Caco-2 (cell line): ENCODE measurements at regions not wholly inside any gene's neighbourhood (a gene's known extent, or its start where the extent isn't known, plus 50 kb on each side); places are given as distances from the start of the nearest gene placed in this dataset.

ENCODE experiments used
- BruUV-seq: library from RNA; stranded (reverse); fragments of 400-500 nt; replicated peaks from 2 replicates; lab custom pipeline; 2021; lab: Mats Ljungman, UMichigan
- CTCF ChIA-PET: fragments of 300-600 bp; sonication (Branson Sonifier 250); formaldehyde crosslinking; loops from one replicate; lab custom pipeline; 2022; ENCODE audit warnings: antibody characterized with exemption; lab: Charles Lee
- POLR2A ChIA-PET: fragments of 300-600 bp; sonication (Branson Sonifier 250); formaldehyde crosslinking; loops from one replicate; lab custom pipeline; 2022; ENCODE audit warnings: antibody characterized with exemption; lab: Charles Lee
- DNase-seq, 2 experiments: peaks; one replicate each; pipeline versions ENCODE4 v3.0.0 to v3.0.0-alpha.2; 2020 to 2022
- H3K27me3 ChIP-seq: replicated peaks from 2 replicates; pipeline ENCODE4 v1.6.0; 2011; ENCODE audit warnings: low read length; ENCODE audit not compliant: control insufficient read depth, insufficient read depth
- H3K36me3 ChIP-seq: 2 replicates; pipeline ENCODE4 v1.5.1; 2011; ENCODE audit warnings: low read length; ENCODE audit not compliant: control insufficient read depth, insufficient read depth
- H3K4me1 ChIP-seq: fragments of 250-450 bp; sonication (Bioruptor Pico); 2 replicates; pipeline ENCODE4 v1.5.1; 2020; ENCODE audit warnings: mild to moderate bottlenecking
- H3K4me3 ChIP-seq: 2 replicates; pipeline ENCODE4 v1.5.1; 2011; ENCODE audit warnings: low read depth, mild to moderate bottlenecking, control low read depth, low read length
- H3K9me3 ChIP-seq: fragments of 250-450 bp; sonication (Bioruptor Pico); 2 replicates; pipeline ENCODE4 v1.5.1; 2020; ENCODE audit warnings: mild to moderate bottlenecking, moderate library complexity
- H3K27ac Mint-ChIP-seq: one replicate; pipeline ENCODE4 v1.8.0; 2022; ENCODE audit warnings: mixed read lengths; ENCODE audit not compliant: unreplicated experiment
- H3K27me3 Mint-ChIP-seq: one replicate; pipeline ENCODE4 v1.8.0; 2022; ENCODE audit warnings: mixed read lengths; ENCODE audit not compliant: insufficient read depth, unreplicated experiment
- H3K36me3 Mint-ChIP-seq: one replicate; pipeline ENCODE4 v1.8.0; 2022; ENCODE audit warnings: mild to moderate bottlenecking, mixed read lengths; ENCODE audit not compliant: insufficient read depth, unreplicated experiment
- H3K4me1 Mint-ChIP-seq: one replicate; pipeline ENCODE4 v1.8.0; 2022; ENCODE audit warnings: low read depth, mixed read lengths; ENCODE audit not compliant: unreplicated experiment
- H3K4me3 Mint-ChIP-seq: one replicate; pipeline ENCODE4 v1.8.0; 2022; ENCODE audit warnings: mild to moderate bottlenecking, moderate library complexity, mixed read lengths; ENCODE audit not compliant: unreplicated experiment
- H3K9me3 Mint-ChIP-seq: one replicate; pipeline ENCODE4 v1.8.0; 2022; ENCODE audit warnings: mixed read lengths; ENCODE audit not compliant: unreplicated experiment
- intact Hi-C: fragments of 100-400 bp; cut with micrococcal nuclease; formaldehyde crosslinking; loops from one replicate; pipeline ENCODE4 v1.10.0; 2022; ENCODE audit not compliant: unreplicated experiment
- TF ChIP-seq, protein P1 (sequence below), 2 experiments: fragments of 200-600 bp in 1 of 2; IDR thresholded peaks; 1 replicate in 1 of 2; 2 replicates in 1 of 2; pipeline versions ENCODE4 v1.5.1 to v1.8.0; 2011 to 2022; ENCODE audit warnings: antibody characterized with exemption in 1 of 2, control low read depth in 1 of 2, inconsistent platforms in 1 of 2, low read depth in 1 of 2, low read length in 1 of 2, mild to moderate bottlenecking in 1 of 2, moderate library complexity in 1 of 2; ENCODE audit not compliant: insufficient read depth in 1 of 2, severe bottlenecking in 1 of 2, unreplicated experiment in 1 of 2

DNA sequence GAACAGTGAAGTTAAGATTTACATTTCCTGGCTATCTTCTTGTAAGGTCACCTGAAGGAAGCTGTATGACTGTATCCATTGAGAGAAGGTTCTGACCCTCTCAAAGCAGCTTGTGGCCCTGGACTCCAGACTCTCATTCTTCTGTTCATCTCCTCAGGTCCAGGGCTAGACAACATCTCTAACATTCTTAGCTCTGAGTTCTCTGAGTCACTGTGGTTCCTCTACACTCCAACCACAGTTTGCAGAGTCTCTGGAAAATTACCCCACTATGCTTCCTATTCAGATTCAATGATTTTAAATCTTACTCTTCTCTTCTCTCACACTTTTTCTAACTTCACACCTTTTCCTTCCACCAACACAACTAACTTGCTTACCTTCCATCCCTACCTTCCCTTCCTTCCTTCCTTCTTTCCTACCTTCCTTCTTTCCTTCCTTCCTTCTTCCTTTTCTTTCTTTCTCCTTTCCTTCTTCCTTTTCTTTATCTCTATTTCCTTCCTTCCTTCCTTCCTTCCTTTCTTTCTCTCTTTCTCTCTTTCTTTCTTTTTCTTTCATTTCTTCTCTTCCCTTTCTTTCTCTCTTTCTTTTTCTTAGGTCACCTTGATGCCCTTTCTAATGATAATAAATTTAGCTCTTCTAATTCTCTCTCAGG, 824.3 kb upstream of the ZEB2 start:
- H3K4me1 Mint-ChIP-seq = no peaks in the 10 kb centered on the region
- H3K36me3 Mint-ChIP-seq = no peaks in the 10 kb centered on the region
- no TSS peak for BruUV-seq
- no peak overlapping the region for H3K27ac Mint-ChIP-seq
- no peaks in the 10 kb centered on the region for H3K4me1 ChIP-seq
- no peaks in the 10 kb centered on the region for H3K27me3 ChIP-seq
- H3K4me3 Mint-ChIP-seq = no peak overlapping the region
- H3K9me3 Mint-ChIP-seq = no peaks in the 10 kb centered on the region
- TF ChIP-seq, protein P1, sequence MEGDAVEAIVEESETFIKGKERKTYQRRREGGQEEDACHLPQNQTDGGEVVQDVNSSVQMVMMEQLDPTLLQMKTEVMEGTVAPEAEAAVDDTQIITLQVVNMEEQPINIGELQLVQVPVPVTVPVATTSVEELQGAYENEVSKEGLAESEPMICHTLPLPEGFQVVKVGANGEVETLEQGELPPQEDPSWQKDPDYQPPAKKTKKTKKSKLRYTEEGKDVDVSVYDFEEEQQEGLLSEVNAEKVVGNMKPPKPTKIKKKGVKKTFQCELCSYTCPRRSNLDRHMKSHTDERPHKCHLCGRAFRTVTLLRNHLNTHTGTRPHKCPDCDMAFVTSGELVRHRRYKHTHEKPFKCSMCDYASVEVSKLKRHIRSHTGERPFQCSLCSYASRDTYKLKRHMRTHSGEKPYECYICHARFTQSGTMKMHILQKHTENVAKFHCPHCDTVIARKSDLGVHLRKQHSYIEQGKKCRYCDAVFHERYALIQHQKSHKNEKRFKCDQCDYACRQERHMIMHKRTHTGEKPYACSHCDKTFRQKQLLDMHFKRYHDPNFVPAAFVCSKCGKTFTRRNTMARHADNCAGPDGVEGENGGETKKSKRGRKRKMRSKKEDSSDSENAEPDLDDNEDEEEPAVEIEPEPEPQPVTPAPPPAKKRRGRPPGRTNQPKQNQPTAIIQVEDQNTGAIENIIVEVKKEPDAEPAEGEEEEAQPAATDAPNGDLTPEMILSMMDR (IDR thresholded peaks at IDR 0.05; ENCODE audit: insufficient read depth in 1 of 2, low read depth in 1 of 2, low read length in 1 of 2, severe bottlenecking in 1 of 2, unreplicated experiment in 1 of 2) = no peak
- H3K9me3 ChIP-seq = no peaks in the 10 kb centered on the region
- DNase-seq = no peak
- H3K27me3 Mint-ChIP-seq = peaks cover 4% of the 10 kb centered on the region
- no peaks in the 10 kb centered on the region for H3K36me3 ChIP-seq
- intact Hi-C loops = no loop called here
- CTCF ChIA-PET = no interaction called here
- POLR2A ChIA-PET = no interaction called here
- no peak overlapping the region for H3K4me3 ChIP-seq

DNA sequence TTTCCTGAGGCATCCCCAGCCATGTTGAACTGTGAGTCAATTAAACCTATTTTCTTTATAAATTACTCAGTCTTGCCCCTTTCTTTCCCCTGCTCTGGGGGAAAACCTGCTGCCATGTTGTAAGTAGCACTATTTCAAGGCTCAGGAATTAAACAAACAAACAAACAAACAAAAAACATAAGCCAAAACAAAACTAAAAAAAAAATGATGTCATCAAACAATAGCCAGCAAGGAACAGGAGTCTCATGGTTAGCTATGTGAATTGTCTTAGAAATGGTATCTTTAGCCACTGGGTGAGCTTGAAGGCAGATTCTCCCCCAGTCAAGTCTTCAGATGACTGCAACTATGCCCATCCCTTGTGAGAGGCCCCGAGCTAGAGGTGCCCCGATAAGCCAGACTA, 823.4 kb upstream of the ZEB2 start:
- ChIA-PET CTCF (no interaction called here), POLR2A (no interaction called here)
- intact Hi-C loops = no loop called here
- Histone ChIP-seq H3K36me3 (no peaks in the 10 kb centered on the region), H3K4me1 (no peaks in the 10 kb centered on the region), H3K9me3 (no peaks in the 10 kb centered on the region), H3K4me3 (no peak overlapping the region), H3K27me3 (no peaks in the 10 kb centered on the region)
- Mint-ChIP-seq H3K36me3 (no peaks in the 10 kb centered on the region), H3K4me3 (no peak overlapping the region), H3K4me1 (no peaks in the 10 kb centered on the region), H3K27ac (no peak overlapping the region), H3K9me3 (no peaks in the 10 kb centered on the region), H3K27me3 (peaks cover 4% of the 10 kb centered on the region)
- no TSS peak for BruUV-seq
- no peak for DNase-seq
- TF ChIP-seq, protein P1 (IDR thresholded peaks at IDR 0.05; ENCODE audit: insufficient read depth in 1 of 2, low read depth in 1 of 2, low read length in 1 of 2, severe bottlenecking in 1 of 2, unreplicated experiment in 1 of 2) = no peak

DNA sequence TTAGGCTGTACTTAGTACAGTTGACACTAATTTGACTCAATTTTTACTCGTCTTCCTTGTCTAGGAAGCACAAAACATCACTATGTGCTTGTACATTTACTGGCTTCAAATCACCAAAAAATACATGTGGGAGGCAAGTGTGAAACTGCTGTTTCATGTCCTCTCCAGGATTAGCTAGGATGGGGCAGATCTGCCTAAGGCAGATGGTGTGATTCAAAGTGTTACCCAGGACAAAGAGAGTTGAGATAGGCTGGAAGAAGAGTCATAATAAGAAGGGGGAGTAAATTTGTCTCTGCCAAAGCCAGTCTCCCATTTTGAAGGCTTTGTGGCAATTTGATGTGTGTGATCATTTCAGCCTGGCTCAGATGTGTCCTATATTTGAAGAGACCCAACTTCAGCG, 821.6 kb upstream of the ZEB2 start:
- no peak for DNase-seq

More for the DNA sequence above, 821.6 kb upstream of the ZEB2 start:
- no peaks in the 10 kb centered on the region for H3K4me1 Mint-ChIP-seq
- Histone ChIP-seq H3K36me3 (no peaks in the 10 kb centered on the region), H3K27me3 (no peaks in the 10 kb centered on the region), H3K4me3 (no peak overlapping the region), H3K4me1 (no peaks in the 10 kb centered on the region), H3K9me3 (no peaks in the 10 kb centered on the region)
- intact Hi-C loops = no loop called here
- no peaks in the 10 kb centered on the region for H3K9me3 Mint-ChIP-seq
- no peaks in the 10 kb centered on the region for H3K36me3 Mint-ChIP-seq
- peaks cover 4% of the 10 kb centered on the region for H3K27me3 Mint-ChIP-seq
- POLR2A ChIA-PET = no interaction called here
- TF ChIP-seq, protein P1 (IDR thresholded peaks at IDR 0.05; ENCODE audit: insufficient read depth in 1 of 2, low read depth in 1 of 2, low read length in 1 of 2, severe bottlenecking in 1 of 2, unreplicated experiment in 1 of 2) = no peak
- H3K4me3 Mint-ChIP-seq = no peak overlapping the region
- no peak overlapping the region for H3K27ac Mint-ChIP-seq
- no TSS peak for BruUV-seq
- CTCF ChIA-PET = no interaction called here
